ENCODE measurements at regions not wholly inside any gene's neighbourhood (a gene's known extent, or its start where the extent isn't known, plus 50 kb on each side); places are given as distances from the start of the nearest gene placed in this dataset.

DNA sequence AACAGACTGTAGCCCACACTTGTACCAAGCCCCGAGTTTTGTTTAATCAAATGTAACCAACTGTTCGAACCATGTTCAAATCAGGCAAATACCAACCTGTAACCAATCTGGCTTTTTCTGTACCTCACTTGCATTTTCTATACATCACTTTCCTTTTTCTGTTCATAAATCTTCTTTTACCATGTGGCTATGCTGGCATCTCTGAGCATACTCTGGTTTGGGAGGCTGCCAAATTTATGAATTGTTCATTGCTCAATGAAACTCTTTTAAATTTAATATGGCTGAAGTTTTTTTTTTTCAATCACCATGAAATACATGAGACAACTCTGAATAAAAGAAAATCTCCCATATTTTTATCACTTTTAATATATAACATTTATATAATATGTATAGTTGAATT is 256.1 kb downstream of the SLITRK6 start:
- TF ChIP-seq, protein P1, sequence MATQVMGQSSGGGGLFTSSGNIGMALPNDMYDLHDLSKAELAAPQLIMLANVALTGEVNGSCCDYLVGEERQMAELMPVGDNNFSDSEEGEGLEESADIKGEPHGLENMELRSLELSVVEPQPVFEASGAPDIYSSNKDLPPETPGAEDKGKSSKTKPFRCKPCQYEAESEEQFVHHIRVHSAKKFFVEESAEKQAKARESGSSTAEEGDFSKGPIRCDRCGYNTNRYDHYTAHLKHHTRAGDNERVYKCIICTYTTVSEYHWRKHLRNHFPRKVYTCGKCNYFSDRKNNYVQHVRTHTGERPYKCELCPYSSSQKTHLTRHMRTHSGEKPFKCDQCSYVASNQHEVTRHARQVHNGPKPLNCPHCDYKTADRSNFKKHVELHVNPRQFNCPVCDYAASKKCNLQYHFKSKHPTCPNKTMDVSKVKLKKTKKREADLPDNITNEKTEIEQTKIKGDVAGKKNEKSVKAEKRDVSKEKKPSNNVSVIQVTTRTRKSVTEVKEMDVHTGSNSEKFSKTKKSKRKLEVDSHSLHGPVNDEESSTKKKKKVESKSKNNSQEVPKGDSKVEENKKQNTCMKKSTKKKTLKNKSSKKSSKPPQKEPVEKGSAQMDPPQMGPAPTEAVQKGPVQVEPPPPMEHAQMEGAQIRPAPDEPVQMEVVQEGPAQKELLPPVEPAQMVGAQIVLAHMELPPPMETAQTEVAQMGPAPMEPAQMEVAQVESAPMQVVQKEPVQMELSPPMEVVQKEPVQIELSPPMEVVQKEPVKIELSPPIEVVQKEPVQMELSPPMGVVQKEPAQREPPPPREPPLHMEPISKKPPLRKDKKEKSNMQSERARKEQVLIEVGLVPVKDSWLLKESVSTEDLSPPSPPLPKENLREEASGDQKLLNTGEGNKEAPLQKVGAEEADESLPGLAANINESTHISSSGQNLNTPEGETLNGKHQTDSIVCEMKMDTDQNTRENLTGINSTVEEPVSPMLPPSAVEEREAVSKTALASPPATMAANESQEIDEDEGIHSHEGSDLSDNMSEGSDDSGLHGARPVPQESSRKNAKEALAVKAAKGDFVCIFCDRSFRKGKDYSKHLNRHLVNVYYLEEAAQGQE (IDR thresholded peaks at IDR 0.05; ENCODE audit: insufficient replicate concordance, low read depth) = no peak
- TF ChIP-seq SPI1 (IDR thresholded peaks at IDR 0.05; ENCODE audit: borderline replicate concordance, low read depth) = no peak
- TF ChIP-seq GABPA (IDR thresholded peaks at IDR 0.05; ENCODE audit: low read depth) = no peak
- TF ChIP-seq POLR2AphosphoS5 (IDR thresholded peaks at IDR 0.05; ENCODE audit: low read depth) = no peak
- TF ChIP-seq, protein P2, sequence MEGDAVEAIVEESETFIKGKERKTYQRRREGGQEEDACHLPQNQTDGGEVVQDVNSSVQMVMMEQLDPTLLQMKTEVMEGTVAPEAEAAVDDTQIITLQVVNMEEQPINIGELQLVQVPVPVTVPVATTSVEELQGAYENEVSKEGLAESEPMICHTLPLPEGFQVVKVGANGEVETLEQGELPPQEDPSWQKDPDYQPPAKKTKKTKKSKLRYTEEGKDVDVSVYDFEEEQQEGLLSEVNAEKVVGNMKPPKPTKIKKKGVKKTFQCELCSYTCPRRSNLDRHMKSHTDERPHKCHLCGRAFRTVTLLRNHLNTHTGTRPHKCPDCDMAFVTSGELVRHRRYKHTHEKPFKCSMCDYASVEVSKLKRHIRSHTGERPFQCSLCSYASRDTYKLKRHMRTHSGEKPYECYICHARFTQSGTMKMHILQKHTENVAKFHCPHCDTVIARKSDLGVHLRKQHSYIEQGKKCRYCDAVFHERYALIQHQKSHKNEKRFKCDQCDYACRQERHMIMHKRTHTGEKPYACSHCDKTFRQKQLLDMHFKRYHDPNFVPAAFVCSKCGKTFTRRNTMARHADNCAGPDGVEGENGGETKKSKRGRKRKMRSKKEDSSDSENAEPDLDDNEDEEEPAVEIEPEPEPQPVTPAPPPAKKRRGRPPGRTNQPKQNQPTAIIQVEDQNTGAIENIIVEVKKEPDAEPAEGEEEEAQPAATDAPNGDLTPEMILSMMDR (IDR thresholded peaks at IDR 0.05; ENCODE audit: insufficient read depth, low read length) = no peak
- no peak overlapping the region for H3K27ac ChIP-seq (replicated peaks)
- H3K27me3 ChIP-seq (ENCODE audit: insufficient read depth, poor library complexity, severe bottlenecking) = no peaks in the 10 kb centered on the region
- no peak overlapping the region for H3K4me3 ChIP-seq (replicated peaks; ENCODE audit: insufficient read depth, low read length)
- DNase-seq (ENCODE audit: low read depth in 1 of 2, low spot score in 1 of 2) = no peak

DNA sequence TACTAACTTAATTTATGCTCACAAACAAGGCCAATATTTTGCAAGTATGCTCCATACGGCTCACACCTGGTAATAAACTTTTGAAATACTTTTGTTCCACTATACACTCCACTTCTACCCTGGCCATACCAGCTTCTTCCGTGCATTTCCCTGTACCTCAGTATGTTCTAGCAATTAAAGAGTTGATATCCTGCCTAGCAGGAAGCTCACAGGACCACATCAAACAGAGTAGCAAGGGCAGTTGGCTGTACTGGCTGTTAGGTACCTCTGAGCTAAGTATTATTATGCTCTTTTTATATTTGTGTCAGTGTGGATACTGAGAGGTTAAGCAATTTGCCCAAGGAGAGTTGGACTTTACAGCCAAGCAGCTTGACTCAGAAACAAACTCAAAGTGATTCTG is 257.7 kb downstream of the SLITRK6 start:
- Histone ChIP-seq H3K27me3 (ENCODE audit: insufficient read depth, poor library complexity, severe bottlenecking) (no peaks in the 10 kb centered on the region), H3K4me3 (replicated peaks; ENCODE audit: insufficient read depth, low read length) (no peak overlapping the region), H3K27ac (replicated peaks) (no peak overlapping the region)
- DNase-seq (ENCODE audit: low read depth in 1 of 2, low spot score in 1 of 2) = no peak
- TF ChIP-seq SPI1 (IDR thresholded peaks at IDR 0.05; ENCODE audit: borderline replicate concordance, low read depth) = no peak
- TF ChIP-seq, protein P1 (IDR thresholded peaks at IDR 0.05; ENCODE audit: insufficient replicate concordance, low read depth) = no peak
- no peak for TF ChIP-seq POLR2AphosphoS5 (IDR thresholded peaks at IDR 0.05; ENCODE audit: low read depth)
- TF ChIP-seq, protein P2 (IDR thresholded peaks at IDR 0.05; ENCODE audit: insufficient read depth, low read length) = no peak
- no peak for TF ChIP-seq GABPA (IDR thresholded peaks at IDR 0.05; ENCODE audit: low read depth)

DNA sequence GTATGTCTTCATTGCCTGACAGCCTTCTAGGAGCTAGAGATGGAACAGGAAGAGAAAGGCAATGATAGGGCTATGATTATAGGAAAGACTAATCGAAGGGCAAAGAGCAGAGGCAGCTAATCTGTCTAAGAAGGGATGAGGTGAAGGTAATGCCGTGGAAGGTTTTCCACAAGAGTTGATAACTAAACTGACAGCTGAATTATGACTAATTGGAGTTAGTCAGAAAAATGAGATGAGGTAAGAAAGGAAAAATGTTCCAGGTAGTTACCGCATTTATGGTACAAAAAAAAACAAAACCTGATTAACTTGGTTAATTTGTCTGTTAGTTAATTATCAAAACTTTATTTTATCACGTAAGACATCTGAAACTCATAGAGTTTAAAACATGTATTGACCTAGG is 260.3 kb downstream of the SLITRK6 start:
- Histone ChIP-seq H3K27ac (replicated peaks) (no peak overlapping the region), H3K27me3 (ENCODE audit: insufficient read depth, poor library complexity, severe bottlenecking) (no peaks in the 10 kb centered on the region), H3K4me3 (replicated peaks; ENCODE audit: insufficient read depth, low read length) (no peak overlapping the region)
- TF ChIP-seq SPI1 (IDR thresholded peaks at IDR 0.05; ENCODE audit: borderline replicate concordance, low read depth) (no peak), GABPA (IDR thresholded peaks at IDR 0.05; ENCODE audit: low read depth) (no peak)
- DNase-seq (ENCODE audit: low read depth in 1 of 2, low spot score in 1 of 2) = no peak

DNA sequence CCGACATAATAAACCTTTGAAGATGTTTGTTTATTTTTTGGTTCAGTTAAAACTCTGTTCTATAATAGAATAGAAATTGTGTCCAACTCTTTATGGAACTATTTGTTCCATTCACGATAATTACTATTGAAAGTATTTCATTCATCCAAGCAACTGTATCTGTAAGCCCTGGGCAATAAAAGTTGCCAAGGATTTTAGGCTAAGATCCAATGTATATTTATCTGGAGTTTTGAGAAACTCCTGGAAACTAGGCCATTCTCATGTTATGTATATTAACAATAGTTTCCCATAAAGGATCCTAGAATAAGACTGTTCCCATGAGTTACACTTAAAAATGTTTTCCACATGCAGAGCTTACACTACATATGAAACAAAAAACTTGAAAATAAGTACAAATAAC is 261.6 kb downstream of the SLITRK6 start:
- no peak overlapping the region for H3K27ac ChIP-seq (replicated peaks)
- TF ChIP-seq SPI1 (IDR thresholded peaks at IDR 0.05; ENCODE audit: borderline replicate concordance, low read depth) (no peak), POLR2AphosphoS5 (IDR thresholded peaks at IDR 0.05; ENCODE audit: low read depth) (no peak), GABPA (IDR thresholded peaks at IDR 0.05; ENCODE audit: low read depth) (no peak)
- TF ChIP-seq, protein P1 (IDR thresholded peaks at IDR 0.05; ENCODE audit: insufficient replicate concordance, low read depth) = no peak
- TF ChIP-seq, protein P2 (IDR thresholded peaks at IDR 0.05; ENCODE audit: insufficient read depth, low read length) = no peak
- no peak for DNase-seq (ENCODE audit: low read depth in 1 of 2, low spot score in 1 of 2)
- no peak overlapping the region for H3K4me3 ChIP-seq (replicated peaks; ENCODE audit: insufficient read depth, low read length)
- H3K27me3 ChIP-seq (ENCODE audit: insufficient read depth, poor library complexity, severe bottlenecking) = no peaks in the 10 kb centered on the region
